ENCODE measurements at regions not wholly inside any gene's neighbourhood (a gene's known extent, or its start where the extent isn't known, plus 50 kb on each side); places are given as distances from the start of the nearest gene placed in this dataset.

GRCh38 chr12:115010324-115010995 lies 326.5 kb upstream of the TBX3 start:
- ATAC-seq = no peak
- H3K9me3 Mint-ChIP-seq = peaks cover 5% of the 10 kb centered on the region

GRCh38 chr12:115008929-115009328 lies 325.0 kb upstream of the TBX3 start:
- H3K9me3 Mint-ChIP-seq = peaks cover 5% of the 10 kb centered on the region
- H3K4me1 Mint-ChIP-seq = no peaks in the 10 kb centered on the region
- no peak overlapping the region for H3K27ac Mint-ChIP-seq
- no peak overlapping the region for H3K4me3 Mint-ChIP-seq
- H3K36me3 Mint-ChIP-seq (ENCODE audit: low read depth) = no peaks in the 10 kb centered on the region
- DNase-seq = no peak
- H3K27me3 Mint-ChIP-seq = peaks cover 5% of the 10 kb centered on the region
- ATAC-seq = no peak

More at GRCh38 chr12:115010324-115010995, 326.5 kb upstream of the TBX3 start:
- Mint-ChIP-seq H3K27me3 (peaks cover 8% of the 10 kb centered on the region), H3K36me3 (ENCODE audit: low read depth) (no peaks in the 10 kb centered on the region), H3K4me1 (no peaks in the 10 kb centered on the region), H3K27ac (no peak overlapping the region), H3K4me3 (no peak overlapping the region)
- no peak for DNase-seq

- Mint-ChIP-seq H3K36me3 (ENCODE audit: low read depth) (no peaks in the 10 kb centered on the region), H3K4me1 (no peaks in the 10 kb centered on the region), H3K4me3 (no peak overlapping the region), H3K27ac (no peak overlapping the region), H3K27me3 (peaks cover 1% of the 10 kb centered on the region), H3K9me3 (no peaks in the 10 kb centered on the region)
- ATAC-seq = no peak
- DNase-seq = no peak
These were observed 320.6 kb upstream of the TBX3 start for GRCh38 chr12:115004470-115005146.

GRCh38 chr12:115002434-115002833 lies 318.5 kb upstream of the TBX3 start:
- Mint-ChIP-seq H3K9me3 (no peaks in the 10 kb centered on the region), H3K36me3 (ENCODE audit: low read depth) (no peaks in the 10 kb centered on the region), H3K4me3 (no peak overlapping the region), H3K27ac (no peak overlapping the region), H3K4me1 (no peaks in the 10 kb centered on the region), H3K27me3 (peaks cover 1% of the 10 kb centered on the region)
- DNase-seq = no peak
- no peak for ATAC-seq

- no peak for ATAC-seq
- Mint-ChIP-seq H3K27me3 (peaks cover 1% of the 10 kb centered on the region), H3K27ac (no peak overlapping the region), H3K9me3 (no peaks in the 10 kb centered on the region), H3K36me3 (ENCODE audit: low read depth) (no peaks in the 10 kb centered on the region), H3K4me3 (no peak overlapping the region), H3K4me1 (no peaks in the 10 kb centered on the region)
- no peak for DNase-seq
These were observed 317.7 kb upstream of the TBX3 start for GRCh38 chr12:115001571-115002180.

GRCh38 chr12:115000038-115000437 lies 316.1 kb upstream of the TBX3 start:
- no peak for DNase-seq

GRCh38 chr12:114998750-114999128 lies 314.8 kb upstream of the TBX3 start:
- Mint-ChIP-seq H3K36me3 (ENCODE audit: low read depth) (no peaks in the 10 kb centered on the region), H3K4me3 (no peak overlapping the region), H3K9me3 (peaks cover 3% of the 10 kb centered on the region), H3K27ac (no peak overlapping the region), H3K4me1 (no peaks in the 10 kb centered on the region), H3K27me3 (no peaks in the 10 kb centered on the region)
- no peak for DNase-seq
- ATAC-seq = no peak

More at GRCh38 chr12:115000038-115000437, 316.1 kb upstream of the TBX3 start:
- H3K9me3 Mint-ChIP-seq = peaks cover 3% of the 10 kb centered on the region
- H3K27ac Mint-ChIP-seq = no peak overlapping the region
- H3K36me3 Mint-ChIP-seq (ENCODE audit: low read depth) = no peaks in the 10 kb centered on the region
- no peak for ATAC-seq
- peaks cover 1% of the 10 kb centered on the region for H3K27me3 Mint-ChIP-seq
- H3K4me3 Mint-ChIP-seq = no peak overlapping the region
- no peaks in the 10 kb centered on the region for H3K4me1 Mint-ChIP-seq

- no peak overlapping the region for H3K27ac Mint-ChIP-seq
- no peak overlapping the region for H3K4me3 Mint-ChIP-seq
- no peaks in the 10 kb centered on the region for H3K27me3 Mint-ChIP-seq
- H3K36me3 Mint-ChIP-seq (ENCODE audit: low read depth) = no peaks in the 10 kb centered on the region
- ATAC-seq (no peak), DNase-seq (no peak)
- H3K9me3 Mint-ChIP-seq = peaks cover 3% of the 10 kb centered on the region
- H3K4me1 Mint-ChIP-seq = no peaks in the 10 kb centered on the region
These were observed 314.3 kb upstream of the TBX3 start for GRCh38 chr12:114998118-114998749.

GRCh38 chr12:114996382-114996781 lies 312.4 kb upstream of the TBX3 start:
- H3K27ac Mint-ChIP-seq = no peak overlapping the region
- no peaks in the 10 kb centered on the region for H3K36me3 Mint-ChIP-seq (ENCODE audit: low read depth)
- no peak for DNase-seq
- ATAC-seq = no peak
- H3K27me3 Mint-ChIP-seq = no peaks in the 10 kb centered on the region
- H3K9me3 Mint-ChIP-seq = peaks cover 3% of the 10 kb centered on the region
- H3K4me3 Mint-ChIP-seq = no peak overlapping the region
- H3K4me1 Mint-ChIP-seq = no peaks in the 10 kb centered on the region

- no peak for ATAC-seq
These were observed 311.9 kb upstream of the TBX3 start for GRCh38 chr12:114995891-114996290.

GRCh38 chr12:114993165-114993564 lies 309.2 kb upstream of the TBX3 start:
- H3K27me3 Mint-ChIP-seq = no peaks in the 10 kb centered on the region

More at GRCh38 chr12:114995891-114996290, 311.9 kb upstream of the TBX3 start:
- H3K27me3 Mint-ChIP-seq = no peaks in the 10 kb centered on the region
- H3K4me1 Mint-ChIP-seq = no peaks in the 10 kb centered on the region
- DNase-seq = no peak
- no peak overlapping the region for H3K27ac Mint-ChIP-seq
- no peaks in the 10 kb centered on the region for H3K36me3 Mint-ChIP-seq (ENCODE audit: low read depth)
- H3K4me3 Mint-ChIP-seq = no peak overlapping the region
- H3K9me3 Mint-ChIP-seq = peaks cover 3% of the 10 kb centered on the region

GRCh38 chr12:114992443-114992842 lies 308.5 kb upstream of the TBX3 start:
- H3K4me3 Mint-ChIP-seq = no peak overlapping the region
- peaks cover 3% of the 10 kb centered on the region for H3K9me3 Mint-ChIP-seq
- no peaks in the 10 kb centered on the region for H3K27me3 Mint-ChIP-seq
- no peak for DNase-seq
- H3K36me3 Mint-ChIP-seq (ENCODE audit: low read depth) = no peaks in the 10 kb centered on the region
- H3K27ac Mint-ChIP-seq = no peak overlapping the region
- no peak for ATAC-seq
- H3K4me1 Mint-ChIP-seq = no peaks in the 10 kb centered on the region

More at GRCh38 chr12:114993165-114993564, 309.2 kb upstream of the TBX3 start:
- no peaks in the 10 kb centered on the region for H3K36me3 Mint-ChIP-seq (ENCODE audit: low read depth)
- H3K4me1 Mint-ChIP-seq = no peaks in the 10 kb centered on the region
- no peak for DNase-seq
- ATAC-seq = no peak
- H3K9me3 Mint-ChIP-seq = peaks cover 3% of the 10 kb centered on the region
- no peak overlapping the region for H3K27ac Mint-ChIP-seq
- H3K4me3 Mint-ChIP-seq = no peak overlapping the region

- ATAC-seq = no peak
- no peaks in the 10 kb centered on the region for H3K4me1 Mint-ChIP-seq
- no peak overlapping the region for H3K4me3 Mint-ChIP-seq
- no peak for DNase-seq
- no peaks in the 10 kb centered on the region for H3K9me3 Mint-ChIP-seq
- no peak overlapping the region for H3K27ac Mint-ChIP-seq
- H3K36me3 Mint-ChIP-seq (ENCODE audit: low read depth) = no peaks in the 10 kb centered on the region
- H3K27me3 Mint-ChIP-seq = no peaks in the 10 kb centered on the region
These were observed 306.4 kb upstream of the TBX3 start for GRCh38 chr12:114990381-114990780.

GRCh38 chr12:114986849-114987248 lies 302.9 kb upstream of the TBX3 start:
- H3K36me3 Mint-ChIP-seq (ENCODE audit: low read depth) = no peaks in the 10 kb centered on the region
- H3K9me3 Mint-ChIP-seq = peaks cover 4% of the 10 kb centered on the region
- no peaks in the 10 kb centered on the region for H3K4me1 Mint-ChIP-seq
- H3K27me3 Mint-ChIP-seq = no peaks in the 10 kb centered on the region
- ATAC-seq (no peak), DNase-seq (no peak)
- H3K4me3 Mint-ChIP-seq = no peak overlapping the region
- H3K27ac Mint-ChIP-seq = no peak overlapping the region

Data from activated naive CD8-positive, alpha-beta T cell treated with anti-CD3 and anti-CD28 coated beads, Interleukin-2, amount 50 U/mL, for 24 hours (primary cell).